ENCODE measurements at regions not wholly inside any gene's neighbourhood (a gene's known extent, or its start where the extent isn't known, plus 50 kb on each side); places are given as distances from the start of the nearest gene placed in this dataset.

DNA sequence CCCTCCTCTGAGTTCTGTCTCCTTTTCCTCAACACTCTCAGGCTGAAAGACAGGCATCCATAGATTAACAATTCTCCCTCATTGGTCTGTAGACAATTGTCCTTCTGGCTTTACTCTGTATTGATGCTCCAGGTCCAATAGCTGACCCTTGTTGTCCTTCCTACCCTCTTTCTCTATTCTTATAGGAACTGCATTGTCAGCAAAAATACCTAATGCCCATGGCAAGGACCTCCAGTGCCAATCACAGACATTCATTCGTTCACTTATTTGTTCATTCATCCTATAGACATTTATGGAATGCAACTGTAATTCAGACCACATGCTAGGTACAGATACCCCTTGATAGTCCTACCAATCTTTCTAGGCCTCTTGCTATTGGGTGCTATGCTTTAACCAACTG lies 69.8 kb upstream of the DTNA start:
- DNase-seq (ENCODE audit: low read depth), result no peak

DNA sequence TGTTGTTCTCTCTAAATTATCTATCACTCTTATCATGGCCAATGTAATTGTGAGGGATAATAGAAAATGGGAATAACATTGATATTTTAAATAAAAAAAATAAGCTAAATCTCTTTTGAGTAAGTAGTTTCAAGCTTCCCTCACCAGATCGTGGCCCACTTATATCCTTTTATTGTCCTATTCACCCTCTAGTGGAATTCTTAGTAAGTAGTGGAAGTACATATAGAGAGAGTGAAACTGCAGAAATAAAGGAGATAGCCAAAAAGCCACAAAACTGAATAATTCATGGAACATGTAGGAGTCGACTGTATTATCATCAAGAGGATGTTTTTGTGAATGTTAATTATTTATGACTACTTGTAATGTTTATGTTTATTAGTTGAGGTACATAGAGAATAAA lies 66.1 kb upstream of the DTNA start:
- peak; percentile 24 for DNase-seq (ENCODE audit: low read depth)

GRCh38 chr18:34647251-34647650 lies 62.8 kb upstream of the DTNA start:
- DNase-seq (ENCODE audit: low read depth), result no peak

DNA sequence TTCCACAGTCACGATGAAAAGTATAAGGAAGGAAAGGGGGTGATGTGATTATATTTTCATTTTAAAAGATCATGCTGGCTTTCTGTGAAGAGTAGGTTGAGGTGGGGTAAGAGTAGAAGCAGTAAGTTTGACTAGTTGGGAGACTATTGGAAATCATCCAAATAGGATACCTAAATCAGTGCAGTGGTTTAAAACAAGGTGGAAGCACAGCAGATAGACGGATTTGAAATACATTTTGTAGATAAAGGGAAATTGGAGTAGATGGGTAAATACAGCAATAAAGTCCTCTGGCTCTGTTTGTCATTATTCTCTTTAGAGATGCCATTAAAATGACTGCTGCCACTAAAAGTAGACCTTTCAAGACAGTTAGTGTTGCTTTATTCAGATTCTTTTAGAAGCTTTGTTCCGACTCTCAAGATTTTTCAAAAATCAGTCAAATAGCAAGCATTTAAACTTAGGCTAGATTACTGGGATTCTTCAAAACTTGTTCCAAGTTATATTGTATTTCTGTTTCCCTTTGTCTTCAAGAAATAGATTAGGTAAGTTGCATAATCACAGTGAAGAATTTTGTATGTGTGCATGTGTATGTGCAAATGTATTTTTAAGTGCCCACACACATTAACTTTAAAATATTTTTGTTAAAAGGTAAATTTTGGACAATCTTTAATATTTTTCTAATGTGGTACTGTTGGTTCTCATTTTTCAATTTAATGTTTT lies 61.7 kb upstream of the DTNA start:
- no peak for DNase-seq (ENCODE audit: low read depth)

- no peak for DNase-seq (ENCODE audit: low read depth)
These were observed 61.0 kb upstream of the DTNA start for GRCh38 chr18:34649080-34649479.

- DNase-seq (ENCODE audit: low read depth), result peak; percentile 22
These were observed 60.0 kb upstream of the DTNA start for GRCh38 chr18:34650121-34650545.

- DNase-seq (ENCODE audit: low read depth), result no peak
These were observed 58.3 kb upstream of the DTNA start for GRCh38 chr18:34651586-34652369.

DNA sequence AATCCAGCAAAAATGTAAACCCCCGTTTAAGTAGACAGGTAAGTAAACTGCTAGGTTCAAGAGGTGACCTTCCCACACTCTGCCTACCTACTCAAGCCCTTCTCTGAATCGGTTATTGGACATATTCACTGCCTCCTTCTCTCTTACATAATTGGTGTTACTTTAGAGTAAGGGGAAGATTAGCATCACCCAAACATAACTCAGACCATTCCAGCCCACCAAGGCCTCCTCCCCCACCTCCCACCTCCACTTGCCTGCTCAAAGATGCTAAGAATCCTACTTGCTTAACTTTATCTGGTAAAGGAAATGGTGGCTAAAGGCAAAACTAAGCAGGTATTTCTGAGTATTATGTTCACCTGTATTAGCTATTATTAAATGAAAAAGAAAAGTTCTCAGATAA lies 55.0 kb upstream of the DTNA start:
- DNase-seq (ENCODE audit: low read depth), result no peak

- no peak for DNase-seq (ENCODE audit: low read depth)
These were observed 52.1 kb upstream of the DTNA start for GRCh38 chr18:34657860-34658500.

- peak; percentile 91 for DNase-seq (ENCODE audit: low read depth)
These were observed 50.2 kb upstream of the DTNA start for GRCh38 chr18:34659579-34660517.
